ENCODE measurements at regions not wholly inside any gene's neighbourhood (a gene's known extent, or its start where the extent isn't known, plus 50 kb on each side); places are given as distances from the start of the nearest gene placed in this dataset.
"Not testable (repeated sequence)": the region's sequence is repeated elsewhere in the genome, so short reads cannot be mapped to it uniquely, and the experiment has no call there.

GRCh38 chr11:46223252-46223513 lies 54.3 kb upstream of the CREB3L1 start:
- DNase-seq (ENCODE audit: low read depth) = no peak

DNA sequence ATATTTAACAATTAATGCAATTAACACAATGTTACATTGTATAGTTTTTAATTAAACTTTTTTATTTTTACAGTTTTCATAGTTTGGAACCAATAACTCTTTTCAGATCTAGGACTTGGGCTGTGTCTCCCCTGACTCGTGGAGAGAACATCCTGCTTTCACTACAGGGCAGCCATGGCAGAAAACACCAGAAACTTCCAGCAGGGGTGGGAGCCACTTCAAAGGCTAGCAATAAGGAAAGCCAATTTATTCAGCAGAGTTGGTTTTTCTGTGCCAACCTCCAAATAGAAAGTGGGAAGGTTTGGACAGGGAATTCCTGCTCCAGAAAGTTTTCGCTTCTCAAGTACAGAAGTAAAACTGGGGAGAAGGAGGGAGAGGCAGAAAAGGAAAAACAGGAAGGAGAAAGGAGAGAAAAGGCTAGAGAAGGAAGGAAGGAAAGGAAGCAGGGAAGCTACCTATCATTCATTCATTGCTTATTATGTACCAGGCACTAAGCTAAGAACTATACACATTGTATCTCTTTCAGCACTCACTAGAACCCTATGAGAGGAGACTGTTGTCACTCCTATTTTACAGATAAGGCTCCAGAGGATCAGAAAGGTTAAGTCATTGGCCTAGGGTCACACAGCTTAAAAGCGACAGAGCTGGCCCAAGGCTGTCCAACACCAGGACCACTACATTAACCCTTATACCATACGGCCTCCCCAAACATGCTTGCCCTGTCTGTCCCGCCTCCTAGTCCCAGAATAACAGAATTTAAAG lies 54.8 kb upstream of the CREB3L1 start:
- no peak for DNase-seq (ENCODE audit: low read depth)

GRCh38 chr11:46220313-46220712 lies 57.1 kb upstream of the CREB3L1 start:
- no peak for DNase-seq (ENCODE audit: low read depth)

- DNase-seq (ENCODE audit: low read depth) = no peak
These were observed 60.7 kb upstream of the CREB3L1 start for GRCh38 chr11:46216765-46217089.

GRCh38 chr11:46216019-46216764 lies 61.3 kb upstream of the CREB3L1 start:
- DNase-seq (ENCODE audit: low read depth) = no peak

GRCh38 chr11:46215208-46215931 lies 62.1 kb upstream of the CREB3L1 start:
- DNase-seq (ENCODE audit: low read depth) = no peak

DNA sequence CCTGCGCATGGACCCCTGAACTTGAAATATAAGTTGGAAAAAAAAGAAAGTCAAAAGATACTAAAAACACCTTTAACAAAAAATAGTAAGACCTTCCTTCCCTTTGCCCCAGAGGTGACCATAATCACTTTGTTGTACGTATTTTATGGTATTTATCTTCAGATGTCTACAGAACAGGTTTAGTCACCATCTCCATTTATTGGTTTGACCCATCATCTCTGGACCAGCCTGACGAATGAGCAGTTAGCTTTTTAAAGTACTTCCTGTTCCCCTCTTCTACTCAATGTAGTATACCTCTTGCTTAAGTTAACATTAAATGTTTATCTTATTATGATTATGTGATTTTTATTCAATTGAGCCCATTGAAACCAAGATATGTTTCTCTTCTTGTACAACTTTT lies 64.7 kb upstream of the CREB3L1 start:
- DNase-seq (ENCODE audit: low read depth) = no peak

- DNase-seq (ENCODE audit: low read depth) = no peak
These were observed 66.6 kb upstream of the CREB3L1 start for GRCh38 chr11:46210856-46211255.

DNA sequence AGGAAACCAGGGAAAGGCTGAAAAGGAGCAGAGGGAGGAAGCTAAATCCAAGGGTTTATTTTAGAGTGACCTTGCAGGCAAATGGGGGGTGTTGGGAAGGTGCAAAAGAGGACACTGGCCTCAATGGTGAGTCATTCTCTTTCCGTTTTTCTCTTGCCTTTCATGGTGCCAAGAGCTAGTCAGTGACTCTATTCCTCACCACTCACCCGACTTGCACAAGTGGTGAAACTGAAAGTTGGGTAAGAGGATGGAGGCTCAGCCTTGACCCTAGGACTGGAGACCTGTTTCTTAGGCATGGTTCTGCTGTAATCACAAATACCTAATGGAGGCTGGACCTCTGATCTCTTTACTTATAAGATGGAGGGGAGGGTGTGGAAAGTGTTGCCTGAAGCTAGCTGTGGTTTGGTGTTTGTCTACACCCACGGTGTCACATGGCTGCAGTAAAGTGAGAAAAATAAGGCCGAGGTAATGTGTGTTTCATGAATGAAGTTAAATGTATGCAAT lies 67.3 kb upstream of the CREB3L1 start:
- DNase-seq (ENCODE audit: low read depth) = peak; percentile 93

DNA sequence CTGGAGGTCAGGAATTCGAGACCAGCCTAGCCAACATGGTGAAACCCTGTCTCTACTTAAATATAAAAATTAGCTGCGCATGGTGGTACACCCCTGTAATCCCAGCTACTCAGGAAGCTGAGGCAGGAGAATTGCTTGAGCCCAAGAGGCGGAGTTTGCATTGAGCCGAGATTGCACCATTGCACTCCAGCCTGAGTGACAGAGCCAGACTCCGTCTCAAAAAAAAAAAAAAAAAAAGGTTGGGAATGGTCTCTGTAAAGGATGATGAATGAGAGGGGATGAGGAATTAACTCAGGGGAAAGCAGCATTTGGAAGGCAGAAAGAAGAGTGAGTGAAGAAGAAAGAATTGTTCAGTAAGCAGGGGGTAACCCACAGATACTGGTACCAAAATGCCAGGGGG lies 67.8 kb upstream of the CREB3L1 start:
- not testable (repeated sequence) for DNase-seq (ENCODE audit: low read depth)

GRCh38 chr11:46208803-46209202 lies 68.7 kb upstream of the CREB3L1 start:
- no peak for DNase-seq (ENCODE audit: low read depth)

- DNase-seq (ENCODE audit: low read depth) = no peak
These were observed 70.2 kb upstream of the CREB3L1 start for GRCh38 chr11:46207270-46207669.

DNA sequence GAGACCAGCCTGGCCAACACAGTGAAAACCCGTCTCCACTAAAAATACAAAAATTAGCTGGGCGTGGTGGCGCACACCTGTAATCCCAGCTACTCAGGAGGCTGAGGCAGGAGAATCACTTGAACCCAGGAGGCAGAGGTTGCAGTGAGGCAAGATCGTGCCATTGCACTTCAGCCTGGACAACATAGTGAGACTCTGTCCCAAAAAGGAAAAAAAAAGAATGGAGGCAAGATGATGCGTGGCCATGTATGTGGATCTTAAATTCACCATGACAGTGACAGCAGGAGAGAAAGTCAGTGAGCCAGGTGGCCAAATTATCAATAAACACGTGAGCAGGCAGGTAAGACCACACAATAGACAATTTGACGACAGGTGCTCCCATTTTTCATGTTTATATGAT lies 73.0 kb upstream of the CREB3L1 start:
- DNase-seq (ENCODE audit: low read depth) = not testable (repeated sequence)

DNA sequence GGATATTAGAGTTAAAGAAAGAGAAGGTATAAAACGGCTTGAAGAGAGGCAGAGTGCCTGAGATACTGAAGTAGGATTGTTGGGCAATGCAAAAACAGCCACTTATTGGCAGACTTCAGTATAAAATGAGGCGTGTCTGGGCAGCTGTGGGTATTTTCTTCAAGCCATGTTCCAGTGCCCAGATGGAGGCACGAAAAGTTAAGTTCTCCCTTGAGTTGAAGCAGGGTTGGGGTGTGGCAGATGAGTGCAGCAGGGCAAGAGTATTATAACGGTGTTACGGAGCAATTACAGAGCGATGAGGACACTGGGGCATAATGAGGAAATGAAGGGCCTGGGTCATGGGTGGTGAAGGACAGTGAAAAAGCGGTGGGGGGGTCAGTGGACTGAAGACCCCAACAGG lies 73.7 kb upstream of the CREB3L1 start:
- DNase-seq (ENCODE audit: low read depth) = no peak

DNA sequence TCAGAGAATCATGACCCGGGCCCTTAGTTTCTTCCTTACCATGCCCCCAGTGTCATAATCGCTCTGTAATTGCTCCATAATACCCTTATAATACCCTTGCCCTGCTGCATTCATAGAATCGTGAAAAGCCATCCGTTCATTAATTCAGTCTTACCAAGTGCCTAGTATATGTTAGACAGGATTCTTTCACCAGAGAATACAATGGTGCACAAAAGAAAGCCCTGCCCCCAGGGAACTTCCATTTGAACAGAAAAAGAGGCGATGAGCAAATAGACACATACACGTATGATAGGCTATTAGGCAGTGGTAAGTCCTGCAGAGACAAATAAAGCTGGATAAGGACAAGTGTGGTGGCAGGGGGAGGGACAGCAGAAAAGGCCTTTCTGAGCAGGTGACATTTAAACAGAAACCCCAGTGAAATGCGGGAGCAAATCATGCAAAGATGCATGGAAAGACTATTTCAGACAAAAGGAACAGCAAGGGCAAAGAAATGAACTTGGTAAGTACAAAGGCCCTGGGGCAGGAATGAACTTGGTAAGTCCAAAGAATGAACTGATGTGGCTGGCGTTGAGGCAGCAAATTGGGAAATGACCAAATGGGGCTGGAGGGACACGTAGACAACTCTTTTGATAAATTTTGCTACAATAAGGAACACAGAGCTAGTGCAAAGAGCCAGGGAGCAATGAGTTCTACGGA lies 74.6 kb upstream of the CREB3L1 start:
- no peak for DNase-seq (ENCODE audit: low read depth)

GRCh38 chr11:46202149-46202548 lies 75.3 kb upstream of the CREB3L1 start:
- DNase-seq (ENCODE audit: low read depth) = no peak

DNA sequence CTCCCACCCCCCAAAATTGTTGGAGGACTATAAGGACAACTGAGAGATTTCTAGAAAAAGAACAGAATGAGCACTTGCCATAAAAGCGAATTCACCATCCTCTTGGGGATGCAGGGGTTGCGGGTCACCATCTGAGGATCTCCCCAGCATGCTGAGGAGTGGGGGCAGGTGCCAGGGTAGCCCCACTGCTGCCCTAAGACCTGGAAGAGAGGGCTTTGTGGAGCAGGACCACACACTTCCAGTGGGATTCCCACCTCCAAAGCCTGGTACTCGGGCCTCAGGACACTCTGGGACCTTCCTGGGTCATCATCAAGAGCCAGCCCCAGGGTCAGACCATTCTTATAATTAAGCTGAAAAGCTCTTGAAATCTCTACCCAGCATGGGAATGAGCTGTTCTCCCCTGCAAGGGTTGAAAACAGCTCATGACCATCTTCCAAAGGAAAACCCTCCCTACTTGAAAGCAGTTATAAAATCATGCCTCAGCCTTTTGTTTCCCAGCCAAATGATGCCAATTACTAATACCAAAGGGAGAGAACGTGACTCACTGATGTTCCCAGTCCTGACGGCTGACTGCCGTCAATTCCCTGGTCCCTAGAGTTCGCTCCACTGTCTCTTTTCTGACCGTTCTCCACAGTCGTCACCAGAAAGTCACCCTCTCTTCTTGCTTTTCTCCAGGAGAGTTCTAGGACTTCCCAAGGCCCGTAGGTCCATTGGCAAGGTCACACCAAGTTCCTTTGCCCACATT lies 76.8 kb upstream of the CREB3L1 start:
- no peak for DNase-seq (ENCODE audit: low read depth)

DNA sequence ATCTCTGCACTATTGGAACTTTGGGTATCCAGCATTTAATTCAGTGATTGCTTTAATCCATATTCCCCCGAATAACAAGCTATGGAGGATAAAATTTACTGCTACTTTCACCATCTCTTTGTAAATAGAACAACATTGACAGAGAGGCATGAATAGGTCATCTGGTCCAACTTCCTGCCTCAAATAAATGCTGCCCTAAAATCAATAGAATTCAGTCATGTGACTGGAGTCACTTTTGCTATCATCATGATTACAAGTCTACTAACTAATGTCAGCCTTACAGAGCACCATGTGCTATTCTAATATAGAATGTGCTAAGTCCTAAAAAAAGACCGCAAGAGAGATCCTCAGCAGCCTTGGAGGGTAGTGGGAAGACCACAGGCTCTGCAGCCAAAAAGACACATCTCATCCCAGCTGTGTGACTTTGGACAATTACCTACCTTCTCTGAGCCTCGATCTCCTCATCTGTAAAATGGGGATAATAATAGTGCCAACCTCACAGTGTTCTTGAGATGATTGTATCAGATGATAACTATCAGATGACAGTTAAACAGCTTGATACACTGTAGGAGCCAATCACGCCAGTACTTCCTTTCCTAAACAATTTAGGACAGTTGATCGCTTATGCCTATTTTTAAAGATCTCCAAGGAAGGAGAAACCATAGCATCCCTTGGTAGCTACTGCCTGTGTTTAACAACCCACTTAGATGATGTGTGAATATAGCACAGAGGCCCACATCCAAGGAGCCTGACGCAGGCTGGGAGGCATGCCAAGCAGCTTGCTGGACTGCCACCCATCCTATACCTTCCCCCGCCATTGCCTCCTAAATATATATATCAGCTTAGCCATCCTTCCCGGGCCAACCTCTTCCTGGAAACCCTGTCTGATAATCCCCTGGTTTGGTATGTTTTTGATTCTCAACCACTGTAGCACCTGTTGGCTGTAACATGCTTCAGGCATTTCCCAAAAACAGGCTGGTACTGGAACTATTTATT lies 77.3 kb upstream of the PHF21A start:
- no peak for DNase-seq (ENCODE audit: low read depth)

DNA sequence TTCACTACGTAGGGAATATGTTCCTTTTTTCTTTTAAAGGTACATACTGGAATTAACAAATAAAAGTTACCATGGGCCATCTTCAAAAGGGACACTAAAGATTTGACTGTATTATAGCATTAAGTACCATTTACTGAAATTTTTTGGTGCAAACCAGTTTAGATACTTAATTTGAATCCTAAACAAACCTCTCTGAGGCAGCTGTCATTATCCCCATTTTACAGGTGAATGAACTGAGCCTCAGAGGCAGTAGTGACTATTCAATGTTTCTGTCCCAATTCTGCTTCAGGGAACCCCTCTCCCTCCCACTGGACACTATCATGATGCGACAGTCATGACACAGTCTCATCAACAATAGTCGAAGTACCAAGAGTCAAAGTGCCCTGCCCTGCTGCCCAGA lies 76.2 kb upstream of the PHF21A start:
- DNase-seq (ENCODE audit: low read depth) = no peak

DNA sequence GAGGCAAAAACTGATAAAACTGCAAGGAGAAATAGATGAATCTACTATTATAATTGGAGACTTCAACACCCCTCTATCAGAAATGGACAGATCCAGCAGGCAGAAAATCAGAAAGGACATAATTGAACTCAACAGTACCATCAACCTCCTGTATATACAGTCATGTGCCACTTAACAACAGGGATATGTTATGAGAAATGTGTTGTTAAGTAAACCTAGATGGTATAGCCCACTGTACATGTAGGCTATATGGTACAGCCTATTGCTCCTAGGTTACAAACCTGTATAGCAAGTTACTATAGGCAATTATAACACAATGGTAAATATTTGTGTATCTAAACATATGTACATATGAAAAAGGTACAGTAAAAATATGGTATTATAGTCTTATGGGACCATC lies 66.8 kb upstream of the PHF21A start:
- DNase-seq (ENCODE audit: low read depth) = no peak

- peak; percentile 91 for DNase-seq (ENCODE audit: low read depth)
These were observed 62.6 kb upstream of the PHF21A start for GRCh38 chr11:46183819-46184218.

All from iris pigment epithelial cell (primary cell).